HL-60 (cell line): ENCODE measurements at regions not wholly inside any gene's neighbourhood (a gene's known extent, or its start where the extent isn't known, plus 50 kb on each side); places are given as distances from the start of the nearest gene placed in this dataset.

Experiments
- CTCF ChIP-seq: IDR thresholded peaks from one replicate; pipeline ENCODE4 v1.5.1; 2011; ENCODE audit warnings: low read length, control low read depth, inconsistent platforms; ENCODE audit not compliant: insufficient read depth
- GABPA ChIP-seq: IDR thresholded peaks from 2 replicates; pipeline ENCODE4 v1.6.1; 2012; ENCODE audit warnings: low read depth
- POLR2AphosphoS5 ChIP-seq: IDR thresholded peaks from 2 replicates; pipeline ENCODE4 v1.6.1; 2012; ENCODE audit warnings: low read depth

- no peak for TF ChIP-seq POLR2AphosphoS5
- TF ChIP-seq CTCF = no peak
- TF ChIP-seq GABPA = no peak
Measured at GRCh38 chr14:51173863-51174262, 66.2 kb upstream of the TMX1 start.
